Left lung (tissue), 4 donors: ENCODE measurements at regions not wholly inside any gene's neighbourhood (a gene's known extent, or its start where the extent isn't known, plus 50 kb on each side); places are given as distances from the start of the nearest gene placed in this dataset.

Experiments
- ATAC-seq: fragments of 200-7000 bp; cut with Tn5 transposase; one replicate; pipeline ENCODE4 v1.9.1; 2020; ENCODE audit warnings: moderate library complexity
- DNase-seq, 4 donors: peaks; one replicate each; pipeline ENCODE4 v3.0.0-alpha.2; 2013 to 2020
- H3K27ac ChIP-seq, 2 donors: fragments of 200-600 bp; sonication (generic) in 1 of 2; one replicate each; pipeline versions ENCODE4 v1.5.0 to v1.8.0; 2020 to 2021
- H3K27me3 ChIP-seq, 2 donors: fragments of 200-600 bp; sonication (generic) in 1 of 2; one replicate each; pipeline versions ENCODE4 v1.5.0 to v1.8.0; 2020 to 2021
- H3K36me3 ChIP-seq, 2 donors: fragments of 200-600 bp; sonication (generic) in 1 of 2; one replicate each; pipeline versions ENCODE4 v1.5.0 to v1.8.0; 2020 to 2021
- H3K4me1 ChIP-seq, 2 donors: fragments of 200-600 bp; one replicate each; pipeline ENCODE4 v1.8.0; 2021
- H3K4me3 ChIP-seq, 2 donors: fragments of 200-600 bp; sonication (generic) in 1 of 2; one replicate each; pipeline versions ENCODE4 v1.5.0 to v1.8.0; 2020 to 2021; ENCODE audit warnings: mild to moderate bottlenecking in 1 of 2
- H3K9me3 ChIP-seq, 2 donors: fragments of 200-600 bp; sonication (generic) in 1 of 2; one replicate each; pipeline versions ENCODE4 v1.5.0 to v1.8.0; 2020 to 2021
- CTCF ChIP-seq, 2 donors: fragments of 200-600 bp; sonication (generic) in 1 of 2; IDR thresholded peaks; one replicate each; pipeline versions ENCODE4 v1.5.0 to v1.8.0; 2021; ENCODE audit warnings: antibody characterized with exemption in 2 of 2
- intact Hi-C, 2 donors: fragments of 100-400 bp; cut with DNase I; formaldehyde crosslinking; loops; one replicate each; pipeline versions ENCODE4 v1.11.2 to v1.14.2; 2022
- donor health status: DM: no; HTN: yes; CAD: no.
- donor health status: DM: no; HTN: no; CAD: no.

GRCh38 chr3:132784502-132785025 is 62.4 kb upstream of the NPHP3 start:
- intact Hi-C loops: no loop called here
- no peak overlapping the region for H3K27ac ChIP-seq
- no peak for TF ChIP-seq CTCF (IDR thresholded peaks at IDR 0.05)

GRCh38 chr3:132783152-132783551 is 60.9 kb upstream of the NPHP3 start:
- intact Hi-C loops: no loop called here
- Histone ChIP-seq H3K4me1 (no peaks in the 10 kb centered on the region), H3K27me3 (no peaks in the 10 kb centered on the region), H3K9me3 (no peaks in the 10 kb centered on the region), H3K4me3 (no peak overlapping the region), H3K36me3 (no peaks in the 10 kb centered on the region), H3K27ac (no peak overlapping the region)
- no peak for ATAC-seq
- no peak for TF ChIP-seq CTCF (IDR thresholded peaks at IDR 0.05)
- no peak for DNase-seq

More at GRCh38 chr3:132784502-132785025, 62.4 kb upstream of the NPHP3 start:
- Histone ChIP-seq H3K9me3 (no peaks in the 10 kb centered on the region), H3K4me3 (no peak overlapping the region), H3K36me3 (no peaks in the 10 kb centered on the region), H3K27me3 (no peaks in the 10 kb centered on the region), H3K4me1 (no peaks in the 10 kb centered on the region)
- no peak for DNase-seq
- ATAC-seq: no peak

GRCh38 chr3:132781922-132782321 is 59.7 kb upstream of the NPHP3 start:
- no peaks in the 10 kb centered on the region for H3K9me3 ChIP-seq
- intact Hi-C loops: no loop called here

GRCh38 chr3:132777171-132777570 is 55.0 kb upstream of the NPHP3 start:
- H3K27ac ChIP-seq: no peak overlapping the region
- no peaks in the 10 kb centered on the region for H3K36me3 ChIP-seq
- no peak for DNase-seq
- H3K27me3 ChIP-seq: no peaks in the 10 kb centered on the region
- no peak overlapping the region for H3K4me3 ChIP-seq
- H3K9me3 ChIP-seq: no peaks in the 10 kb centered on the region
- intact Hi-C loops: no loop called here
- no peak for TF ChIP-seq CTCF (IDR thresholded peaks at IDR 0.05)
- H3K4me1 ChIP-seq: no peaks in the 10 kb centered on the region
- ATAC-seq: no peak

More at GRCh38 chr3:132781922-132782321, 59.7 kb upstream of the NPHP3 start:
- H3K27ac ChIP-seq: no peak overlapping the region
- H3K4me1 ChIP-seq: no peaks in the 10 kb centered on the region
- H3K27me3 ChIP-seq: no peaks in the 10 kb centered on the region
- TF ChIP-seq CTCF (IDR thresholded peaks at IDR 0.05): no peak
- no peak for ATAC-seq
- DNase-seq: no peak
- H3K36me3 ChIP-seq: no peaks in the 10 kb centered on the region
- H3K4me3 ChIP-seq: no peak overlapping the region

- H3K36me3 ChIP-seq: no peaks in the 10 kb centered on the region
- intact Hi-C loops: no loop called here
- H3K4me3 ChIP-seq: no peak overlapping the region
- no peaks in the 10 kb centered on the region for H3K4me1 ChIP-seq
- TF ChIP-seq CTCF (IDR thresholded peaks at IDR 0.05): no peak
- no peaks in the 10 kb centered on the region for H3K27me3 ChIP-seq
- H3K27ac ChIP-seq: no peak overlapping the region
- no peak for DNase-seq
- H3K9me3 ChIP-seq: no peaks in the 10 kb centered on the region
- no peak for ATAC-seq
Observed at GRCh38 chr3:132773071-132773619, 50.9 kb upstream of the NPHP3 start.
